ENCODE measurements at regions not wholly inside any gene's neighbourhood (a gene's known extent, or its start where the extent isn't known, plus 50 kb on each side); places are given as distances from the start of the nearest gene placed in this dataset.

GRCh38 chr7:68103319-68103718 is 1106.7 kb downstream of the TYW1 start:
- no peak for TF ChIP-seq CTCF (IDR thresholded peaks at IDR 0.05)
- no peak for TF ChIP-seq POLR2A (IDR thresholded peaks at IDR 0.05)
- Histone ChIP-seq H3K36me3 (no peaks in the 10 kb centered on the region), H3K4me3 (no peak overlapping the region), H3K9me3 (no peaks in the 10 kb centered on the region), H3K4me1 (no peaks in the 10 kb centered on the region), H3K27me3 (no peaks in the 10 kb centered on the region), H3K27ac (no peak overlapping the region)
- 81 to 88% methylated on average over 1 of the region's 1 CpG for WGBS, 2 donors
- intact Hi-C loops (cut with DNase I) = no loop called here
- DNase-seq = no peak

GRCh38 chr7:68107261-68107660 is 1110.6 kb downstream of the TYW1 start:
- TF ChIP-seq POLR2A (IDR thresholded peaks at IDR 0.05) = no peak
- no peak for TF ChIP-seq CTCF (IDR thresholded peaks at IDR 0.05)
- 30 to 43% methylated on average over 11 of the region's 11 CpGs for WGBS, 2 donors
- H3K9me3 ChIP-seq = no peaks in the 10 kb centered on the region
- H3K27ac ChIP-seq = no peak overlapping the region
- no peaks in the 10 kb centered on the region for H3K36me3 ChIP-seq
- H3K27me3 ChIP-seq = no peaks in the 10 kb centered on the region
- intact Hi-C loops (cut with DNase I) = no loop called here
- no peak overlapping the region for H3K4me3 ChIP-seq
- no peak for DNase-seq
- H3K4me1 ChIP-seq = no peaks in the 10 kb centered on the region

- Histone ChIP-seq H3K27me3 (no peaks in the 10 kb centered on the region), H3K27ac (no peak overlapping the region), H3K9me3 (no peaks in the 10 kb centered on the region), H3K36me3 (no peaks in the 10 kb centered on the region), H3K4me3 (no peak overlapping the region), H3K4me1 (no peaks in the 10 kb centered on the region)
- intact Hi-C loops (cut with DNase I) = no loop called here
- TF ChIP-seq POLR2A (IDR thresholded peaks at IDR 0.05) (no peak), CTCF (IDR thresholded peaks at IDR 0.05) (no peak)
- 56 to 68% methylated on average over 2 of the region's 2 CpGs for WGBS, 2 donors
- DNase-seq = no peak
Measured at GRCh38 chr7:68107968-68108367, 1111.3 kb downstream of the TYW1 start.

GRCh38 chr7:68109299-68109698 is 1112.7 kb downstream of the TYW1 start:
- TF ChIP-seq CTCF (IDR thresholded peaks at IDR 0.05) (no peak), POLR2A (IDR thresholded peaks at IDR 0.05) (no peak)
- H3K4me3 ChIP-seq = no peak overlapping the region
- H3K9me3 ChIP-seq = no peaks in the 10 kb centered on the region
- no peaks in the 10 kb centered on the region for H3K36me3 ChIP-seq
- WGBS, 2 donors = 70 to 73% methylated on average over 6 of the region's 6 CpGs
- no peak for DNase-seq
- intact Hi-C loops (cut with DNase I) = no loop called here
- H3K27me3 ChIP-seq = no peaks in the 10 kb centered on the region
- no peaks in the 10 kb centered on the region for H3K4me1 ChIP-seq
- H3K27ac ChIP-seq = no peak overlapping the region

- no peaks in the 10 kb centered on the region for H3K27me3 ChIP-seq
- intact Hi-C loops (cut with DNase I) = no loop called here
- H3K27ac ChIP-seq = no peak overlapping the region
- no peak overlapping the region for H3K4me3 ChIP-seq
- TF ChIP-seq CTCF (IDR thresholded peaks at IDR 0.05) = no peak
- no peak for TF ChIP-seq POLR2A (IDR thresholded peaks at IDR 0.05)
- no peaks in the 10 kb centered on the region for H3K36me3 ChIP-seq
- 70 to 83% methylated on average over 5 of the region's 5 CpGs for WGBS, 2 donors
- H3K9me3 ChIP-seq = peaks cover 0 to 24% (median 3%) of the 10 kb centered on the region in 3 donors
- no peak for DNase-seq
- no peaks in the 10 kb centered on the region for H3K4me1 ChIP-seq
Measured at GRCh38 chr7:68119411-68119810, 1122.8 kb downstream of the TYW1 start.
